ENCODE measurements at regions not wholly inside any gene's neighbourhood (a gene's known extent, or its start where the extent isn't known, plus 50 kb on each side); places are given as distances from the start of the nearest gene placed in this dataset.

DNA sequence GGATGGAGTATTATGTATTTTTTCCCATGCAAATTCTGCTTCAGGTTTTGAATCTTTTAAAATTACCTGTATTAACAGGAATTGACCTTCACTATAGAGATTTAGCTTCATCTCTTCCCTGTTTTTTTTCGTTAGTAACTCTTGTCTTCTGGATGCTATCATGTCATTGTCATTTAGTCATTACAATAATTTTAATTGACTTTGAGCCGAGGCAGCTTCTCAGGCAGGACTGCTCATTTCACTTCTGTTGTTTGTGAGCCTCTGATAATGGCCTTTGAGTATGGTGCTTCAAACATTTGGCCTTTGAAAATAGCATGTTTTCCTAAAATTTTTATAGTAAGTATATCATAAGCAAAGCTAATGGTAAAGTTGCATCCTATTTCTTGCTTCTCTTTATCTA, 375.1 kb upstream of the MMS22L start:
- H3K27me3 Mint-ChIP-seq (ENCODE audit: low read depth, unreplicated experiment), result no peaks in the 10 kb centered on the region
- DNase-seq (ENCODE audit: low read depth) (no peak), FAIRE-seq (no peak)
- Histone ChIP-seq H3K4me3 (ENCODE audit: insufficient read depth, low read depth, low read length) (no peak overlapping the region), H4K20me1 (ENCODE audit: insufficient read depth, low read length) (no peaks in the 10 kb centered on the region), H3K9ac (ENCODE audit: low read length) (no peak overlapping the region), H3K4me1 (ENCODE audit: insufficient read depth, low read length) (no peaks in the 10 kb centered on the region), H3K9me3 (ENCODE audit: insufficient read depth, low read depth, low read length) (no peaks in the 10 kb centered on the region), H3K27ac (ENCODE audit: low read depth, low read length) (no peak overlapping the region), H3K27me3 (ENCODE audit: insufficient read depth, low read length) (no peaks in the 10 kb centered on the region), H3K4me2 (ENCODE audit: low read length) (no peak overlapping the region), H3K36me3 (ENCODE audit: insufficient read depth, low read length) (no peaks in the 10 kb centered on the region), H2AFZ (ENCODE audit: low read depth, low read length) (no peak overlapping the region), H3K79me2 (ENCODE audit: insufficient read depth, low read length) (no peaks in the 10 kb centered on the region)
- TF ChIP-seq, protein P1, sequence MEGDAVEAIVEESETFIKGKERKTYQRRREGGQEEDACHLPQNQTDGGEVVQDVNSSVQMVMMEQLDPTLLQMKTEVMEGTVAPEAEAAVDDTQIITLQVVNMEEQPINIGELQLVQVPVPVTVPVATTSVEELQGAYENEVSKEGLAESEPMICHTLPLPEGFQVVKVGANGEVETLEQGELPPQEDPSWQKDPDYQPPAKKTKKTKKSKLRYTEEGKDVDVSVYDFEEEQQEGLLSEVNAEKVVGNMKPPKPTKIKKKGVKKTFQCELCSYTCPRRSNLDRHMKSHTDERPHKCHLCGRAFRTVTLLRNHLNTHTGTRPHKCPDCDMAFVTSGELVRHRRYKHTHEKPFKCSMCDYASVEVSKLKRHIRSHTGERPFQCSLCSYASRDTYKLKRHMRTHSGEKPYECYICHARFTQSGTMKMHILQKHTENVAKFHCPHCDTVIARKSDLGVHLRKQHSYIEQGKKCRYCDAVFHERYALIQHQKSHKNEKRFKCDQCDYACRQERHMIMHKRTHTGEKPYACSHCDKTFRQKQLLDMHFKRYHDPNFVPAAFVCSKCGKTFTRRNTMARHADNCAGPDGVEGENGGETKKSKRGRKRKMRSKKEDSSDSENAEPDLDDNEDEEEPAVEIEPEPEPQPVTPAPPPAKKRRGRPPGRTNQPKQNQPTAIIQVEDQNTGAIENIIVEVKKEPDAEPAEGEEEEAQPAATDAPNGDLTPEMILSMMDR (IDR thresholded peaks at IDR 0.05; ENCODE audit: insufficient read depth, low read depth, low read length), result no peak
- no peak for TF ChIP-seq EZH2 (IDR thresholded peaks at IDR 0.05; ENCODE audit: insufficient read depth, low read length)
- no peaks in the 10 kb centered on the region for H3K36me3 Mint-ChIP-seq (ENCODE audit: low read depth, unreplicated experiment)
- H3K4me1 Mint-ChIP-seq (ENCODE audit: low read depth, unreplicated experiment), result no peaks in the 10 kb centered on the region
- H3K4me3 Mint-ChIP-seq (ENCODE audit: unreplicated experiment), result no peak overlapping the region
- H3K9me3 Mint-ChIP-seq (ENCODE audit: unreplicated experiment), result no peaks in the 10 kb centered on the region
- no peak overlapping the region for H3K27ac Mint-ChIP-seq (ENCODE audit: unreplicated experiment)

DNA sequence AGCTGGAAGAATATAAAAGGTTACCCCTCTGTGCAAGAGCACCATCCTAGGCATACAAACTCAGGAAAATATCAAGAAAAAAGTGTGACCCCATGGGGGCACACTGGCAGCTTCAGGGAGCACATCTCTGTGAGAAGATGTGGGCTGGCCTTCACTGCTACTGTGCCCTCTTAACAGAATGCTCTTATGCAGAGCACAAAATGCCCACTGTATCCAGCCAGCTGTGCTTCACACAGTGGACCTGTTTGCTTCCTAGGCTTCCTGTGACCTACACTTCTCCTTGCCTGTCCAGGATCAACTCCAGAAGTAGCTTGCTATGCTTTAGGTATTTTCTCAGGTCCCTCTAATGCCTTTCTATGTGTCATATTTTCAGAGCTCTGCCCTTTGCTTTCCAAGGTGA, 380.2 kb upstream of the MMS22L start:
- H3K27me3 Mint-ChIP-seq (ENCODE audit: low read depth, unreplicated experiment), result no peaks in the 10 kb centered on the region
- H3K36me3 Mint-ChIP-seq (ENCODE audit: low read depth, unreplicated experiment), result no peaks in the 10 kb centered on the region
- H3K27ac Mint-ChIP-seq (ENCODE audit: unreplicated experiment), result no peak overlapping the region
- H3K4me3 Mint-ChIP-seq (ENCODE audit: unreplicated experiment), result no peak overlapping the region
- no peaks in the 10 kb centered on the region for H4K20me1 ChIP-seq (ENCODE audit: insufficient read depth, low read length)
- no peaks in the 10 kb centered on the region for H3K36me3 ChIP-seq (ENCODE audit: insufficient read depth, low read length)
- no peaks in the 10 kb centered on the region for H3K79me2 ChIP-seq (ENCODE audit: insufficient read depth, low read length)
- no peaks in the 10 kb centered on the region for H3K4me1 ChIP-seq (ENCODE audit: insufficient read depth, low read length)
- TF ChIP-seq, protein P1 (IDR thresholded peaks at IDR 0.05; ENCODE audit: insufficient read depth, low read depth, low read length), result no peak
- TF ChIP-seq EZH2 (IDR thresholded peaks at IDR 0.05; ENCODE audit: insufficient read depth, low read length), result no peak
- FAIRE-seq, result no peak
- H2AFZ ChIP-seq (ENCODE audit: low read depth, low read length), result no peak overlapping the region
- no peak overlapping the region for H3K9ac ChIP-seq (ENCODE audit: low read length)
- no peak overlapping the region for H3K4me3 ChIP-seq (ENCODE audit: insufficient read depth, low read depth, low read length)
- no peaks in the 10 kb centered on the region for H3K4me1 Mint-ChIP-seq (ENCODE audit: low read depth, unreplicated experiment)
- H3K27me3 ChIP-seq (ENCODE audit: insufficient read depth, low read length), result no peaks in the 10 kb centered on the region
- no peaks in the 10 kb centered on the region for H3K9me3 ChIP-seq (ENCODE audit: insufficient read depth, low read depth, low read length)
- H3K4me2 ChIP-seq (ENCODE audit: low read length), result no peak overlapping the region
- H3K27ac ChIP-seq (ENCODE audit: low read depth, low read length), result no peak overlapping the region
- no peaks in the 10 kb centered on the region for H3K9me3 Mint-ChIP-seq (ENCODE audit: unreplicated experiment)
- no peak for DNase-seq (ENCODE audit: low read depth)

DNA sequence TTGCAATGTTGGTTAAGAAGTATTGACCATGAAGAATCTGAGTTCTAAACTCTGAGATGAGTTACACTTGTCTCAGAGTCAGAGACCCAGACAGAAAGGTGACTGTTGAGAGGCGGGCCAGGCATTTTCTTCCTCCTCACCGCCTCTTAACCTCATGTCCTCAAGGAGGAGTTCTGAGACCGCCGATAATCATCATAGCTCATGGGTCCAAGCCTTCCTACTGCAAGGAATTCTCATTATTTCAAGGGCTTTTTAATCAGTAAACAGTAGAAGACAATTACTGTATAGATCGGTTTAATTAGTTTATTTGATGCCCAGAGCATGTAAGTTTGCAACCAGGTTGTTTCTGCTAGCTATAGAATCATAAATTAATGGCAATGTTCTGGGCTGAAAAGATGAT, 382.4 kb upstream of the MMS22L start:
- Histone ChIP-seq H2AFZ (ENCODE audit: low read depth, low read length) (no peak overlapping the region), H3K9me3 (ENCODE audit: insufficient read depth, low read depth, low read length) (no peaks in the 10 kb centered on the region), H4K20me1 (ENCODE audit: insufficient read depth, low read length) (no peaks in the 10 kb centered on the region), H3K4me3 (ENCODE audit: insufficient read depth, low read depth, low read length) (no peak overlapping the region), H3K36me3 (ENCODE audit: insufficient read depth, low read length) (no peaks in the 10 kb centered on the region), H3K4me1 (ENCODE audit: insufficient read depth, low read length) (peaks cover 4% of the 10 kb centered on the region), H3K27ac (ENCODE audit: low read depth, low read length) (no peak overlapping the region), H3K9ac (ENCODE audit: low read length) (no peak overlapping the region), H3K4me2 (ENCODE audit: low read length) (no peak overlapping the region), H3K79me2 (ENCODE audit: insufficient read depth, low read length) (no peaks in the 10 kb centered on the region), H3K27me3 (ENCODE audit: insufficient read depth, low read length) (no peaks in the 10 kb centered on the region)
- no peaks in the 10 kb centered on the region for H3K4me1 Mint-ChIP-seq (ENCODE audit: low read depth, unreplicated experiment)
- no peaks in the 10 kb centered on the region for H3K36me3 Mint-ChIP-seq (ENCODE audit: low read depth, unreplicated experiment)
- no peaks in the 10 kb centered on the region for H3K27me3 Mint-ChIP-seq (ENCODE audit: low read depth, unreplicated experiment)
- TF ChIP-seq, protein P1 (IDR thresholded peaks at IDR 0.05; ENCODE audit: insufficient read depth, low read depth, low read length), result no peak
- TF ChIP-seq EZH2 (IDR thresholded peaks at IDR 0.05; ENCODE audit: insufficient read depth, low read length), result no peak
- no peak overlapping the region for H3K4me3 Mint-ChIP-seq (ENCODE audit: unreplicated experiment)
- no peak for FAIRE-seq
- H3K27ac Mint-ChIP-seq (ENCODE audit: unreplicated experiment), result no peak overlapping the region
- no peaks in the 10 kb centered on the region for H3K9me3 Mint-ChIP-seq (ENCODE audit: unreplicated experiment)
- DNase-seq (ENCODE audit: low read depth), result no peak
